HL-60 (cell line): ENCODE measurements at regions not wholly inside any gene's neighbourhood (a gene's known extent, or its start where the extent isn't known, plus 50 kb on each side); places are given as distances from the start of the nearest gene placed in this dataset.
"Not testable (repeated sequence)": the region's sequence is repeated elsewhere in the genome, so short reads cannot be mapped to it uniquely, and the experiment has no call there.

Experiments used
- DNase-seq, 2 experiments: peaks; one replicate each; pipeline ENCODE4 v3.0.0-alpha.2; 2010 to 2020; ENCODE audit warnings: low read depth in 1 of 2, low spot score in 1 of 2
- H3K27ac ChIP-seq: fragments of 250-450 bp; sonication (Bioruptor Pico); replicated peaks from 2 replicates; pipeline ENCODE4 v1.5.1; 2020; ENCODE audit warnings: mild to moderate bottlenecking, moderate library complexity
- H3K27me3 ChIP-seq: fragments of 250-450 bp; sonication (Bioruptor Pico); 2 replicates; pipeline ENCODE4 v1.5.1; 2021; ENCODE audit warnings: mild to moderate bottlenecking, moderate library complexity; ENCODE audit not compliant: insufficient read depth, poor library complexity, severe bottlenecking
- H3K4me3 ChIP-seq: replicated peaks from 2 replicates; pipeline ENCODE4 v1.5.1; 2011; ENCODE audit warnings: mild to moderate bottlenecking, control low read depth, low read length; ENCODE audit not compliant: insufficient read depth
- GABPA ChIP-seq: IDR thresholded peaks from 2 replicates; pipeline ENCODE4 v1.6.1; 2012; ENCODE audit warnings: low read depth
- POLR2AphosphoS5 ChIP-seq: IDR thresholded peaks from 2 replicates; pipeline ENCODE4 v1.6.1; 2012; ENCODE audit warnings: low read depth
- SPI1 ChIP-seq: IDR thresholded peaks from 2 replicates; pipeline ENCODE4 v1.6.1; 2012; ENCODE audit warnings: low read depth, mild to moderate bottlenecking, borderline replicate concordance
- TF ChIP-seq, protein P1 (sequence below): IDR thresholded peaks from 2 replicates; pipeline ENCODE4 v1.6.1; 2012; ENCODE audit warnings: low read depth; ENCODE audit not compliant: insufficient replicate concordance
- TF ChIP-seq, protein P2 (sequence below): IDR thresholded peaks from one replicate; pipeline ENCODE4 v1.5.1; 2011; ENCODE audit warnings: low read length, control low read depth, inconsistent platforms; ENCODE audit not compliant: insufficient read depth

DNA sequence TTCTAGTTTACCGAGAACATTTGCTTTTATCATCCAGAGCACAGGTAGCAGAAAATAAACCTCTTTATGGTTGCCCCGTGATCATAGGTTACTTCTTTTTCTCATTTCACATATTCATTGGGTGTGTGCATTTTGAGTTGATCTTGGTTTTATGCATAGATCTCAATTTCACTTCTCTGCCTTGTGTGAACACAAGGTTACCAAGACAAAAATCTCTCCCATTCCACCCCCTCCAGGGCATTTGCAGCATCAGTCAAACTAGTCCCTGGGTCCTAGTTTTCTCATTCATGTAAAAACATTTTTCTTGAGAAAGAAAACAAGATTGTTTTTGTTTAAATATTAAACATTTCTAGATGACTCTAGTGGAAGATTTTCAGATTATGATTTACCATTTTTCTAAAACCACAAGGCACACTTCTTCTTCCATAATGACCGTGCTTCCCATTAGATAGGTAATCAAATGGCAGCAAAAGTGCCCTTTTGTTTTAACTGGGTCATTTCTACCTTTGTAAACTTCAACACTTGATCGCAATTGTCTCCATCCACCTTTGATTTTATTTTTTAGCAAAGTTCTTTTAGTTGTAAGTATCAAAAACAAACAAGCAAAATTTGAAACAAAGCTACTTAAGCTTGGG lies 526.6 kb upstream of the CADM1 start:
- H3K27ac ChIP-seq, result no peak overlapping the region
- DNase-seq, result no peak
- TF ChIP-seq, protein P1, sequence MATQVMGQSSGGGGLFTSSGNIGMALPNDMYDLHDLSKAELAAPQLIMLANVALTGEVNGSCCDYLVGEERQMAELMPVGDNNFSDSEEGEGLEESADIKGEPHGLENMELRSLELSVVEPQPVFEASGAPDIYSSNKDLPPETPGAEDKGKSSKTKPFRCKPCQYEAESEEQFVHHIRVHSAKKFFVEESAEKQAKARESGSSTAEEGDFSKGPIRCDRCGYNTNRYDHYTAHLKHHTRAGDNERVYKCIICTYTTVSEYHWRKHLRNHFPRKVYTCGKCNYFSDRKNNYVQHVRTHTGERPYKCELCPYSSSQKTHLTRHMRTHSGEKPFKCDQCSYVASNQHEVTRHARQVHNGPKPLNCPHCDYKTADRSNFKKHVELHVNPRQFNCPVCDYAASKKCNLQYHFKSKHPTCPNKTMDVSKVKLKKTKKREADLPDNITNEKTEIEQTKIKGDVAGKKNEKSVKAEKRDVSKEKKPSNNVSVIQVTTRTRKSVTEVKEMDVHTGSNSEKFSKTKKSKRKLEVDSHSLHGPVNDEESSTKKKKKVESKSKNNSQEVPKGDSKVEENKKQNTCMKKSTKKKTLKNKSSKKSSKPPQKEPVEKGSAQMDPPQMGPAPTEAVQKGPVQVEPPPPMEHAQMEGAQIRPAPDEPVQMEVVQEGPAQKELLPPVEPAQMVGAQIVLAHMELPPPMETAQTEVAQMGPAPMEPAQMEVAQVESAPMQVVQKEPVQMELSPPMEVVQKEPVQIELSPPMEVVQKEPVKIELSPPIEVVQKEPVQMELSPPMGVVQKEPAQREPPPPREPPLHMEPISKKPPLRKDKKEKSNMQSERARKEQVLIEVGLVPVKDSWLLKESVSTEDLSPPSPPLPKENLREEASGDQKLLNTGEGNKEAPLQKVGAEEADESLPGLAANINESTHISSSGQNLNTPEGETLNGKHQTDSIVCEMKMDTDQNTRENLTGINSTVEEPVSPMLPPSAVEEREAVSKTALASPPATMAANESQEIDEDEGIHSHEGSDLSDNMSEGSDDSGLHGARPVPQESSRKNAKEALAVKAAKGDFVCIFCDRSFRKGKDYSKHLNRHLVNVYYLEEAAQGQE, result no peak
- TF ChIP-seq POLR2AphosphoS5, result no peak
- TF ChIP-seq, protein P2, sequence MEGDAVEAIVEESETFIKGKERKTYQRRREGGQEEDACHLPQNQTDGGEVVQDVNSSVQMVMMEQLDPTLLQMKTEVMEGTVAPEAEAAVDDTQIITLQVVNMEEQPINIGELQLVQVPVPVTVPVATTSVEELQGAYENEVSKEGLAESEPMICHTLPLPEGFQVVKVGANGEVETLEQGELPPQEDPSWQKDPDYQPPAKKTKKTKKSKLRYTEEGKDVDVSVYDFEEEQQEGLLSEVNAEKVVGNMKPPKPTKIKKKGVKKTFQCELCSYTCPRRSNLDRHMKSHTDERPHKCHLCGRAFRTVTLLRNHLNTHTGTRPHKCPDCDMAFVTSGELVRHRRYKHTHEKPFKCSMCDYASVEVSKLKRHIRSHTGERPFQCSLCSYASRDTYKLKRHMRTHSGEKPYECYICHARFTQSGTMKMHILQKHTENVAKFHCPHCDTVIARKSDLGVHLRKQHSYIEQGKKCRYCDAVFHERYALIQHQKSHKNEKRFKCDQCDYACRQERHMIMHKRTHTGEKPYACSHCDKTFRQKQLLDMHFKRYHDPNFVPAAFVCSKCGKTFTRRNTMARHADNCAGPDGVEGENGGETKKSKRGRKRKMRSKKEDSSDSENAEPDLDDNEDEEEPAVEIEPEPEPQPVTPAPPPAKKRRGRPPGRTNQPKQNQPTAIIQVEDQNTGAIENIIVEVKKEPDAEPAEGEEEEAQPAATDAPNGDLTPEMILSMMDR, result no peak
- no peak for TF ChIP-seq SPI1
- H3K4me3 ChIP-seq, result no peak overlapping the region
- H3K27me3 ChIP-seq, result no peaks in the 10 kb centered on the region

DNA sequence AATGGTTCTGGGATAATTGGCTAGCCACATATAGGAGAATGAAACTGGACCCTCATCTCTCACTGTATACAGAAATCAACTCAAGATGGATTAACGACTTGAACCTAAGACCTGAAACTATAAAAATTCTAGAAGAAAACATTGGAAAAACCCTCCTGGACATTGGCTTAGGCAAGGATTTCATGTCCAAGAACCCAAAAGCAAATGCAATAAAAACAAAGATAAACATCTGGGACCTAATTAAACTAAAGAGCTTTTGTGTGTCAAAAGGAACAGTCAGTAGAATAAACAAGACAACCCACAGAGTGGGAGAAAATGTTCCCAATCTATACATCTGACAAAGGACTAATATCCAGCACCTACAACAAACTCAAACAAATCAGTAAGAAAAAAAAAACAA lies 524.3 kb upstream of the CADM1 start:
- not testable (repeated sequence) for H3K4me3 ChIP-seq, H3K27me3 ChIP-seq, H3K27ac ChIP-seq, DNase-seq

DNA sequence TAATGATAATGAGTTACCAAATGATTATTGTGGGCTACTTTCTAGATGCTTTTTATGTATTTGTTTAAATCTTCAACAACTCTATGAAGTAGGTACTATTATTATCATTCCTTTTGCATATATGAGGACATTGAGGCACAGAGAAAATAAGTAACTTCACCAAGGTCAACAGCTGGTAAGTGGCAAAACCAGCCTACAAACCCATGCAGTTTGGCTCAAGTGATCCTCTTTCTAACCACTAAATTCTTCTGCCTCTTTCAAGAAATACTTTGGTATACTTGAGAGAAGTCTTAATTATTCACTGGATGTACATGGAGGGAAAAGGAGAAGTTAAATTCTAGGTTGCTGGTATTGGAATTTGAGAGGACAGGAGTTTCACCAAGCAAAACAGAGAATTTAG lies 495.2 kb upstream of the CADM1 start:
- Histone ChIP-seq H3K27ac (no peak overlapping the region), H3K4me3 (no peak overlapping the region), H3K27me3 (no peaks in the 10 kb centered on the region)
- DNase-seq, result no peak
- no peak for TF ChIP-seq GABPA
- TF ChIP-seq, protein P1, result no peak
- no peak for TF ChIP-seq POLR2AphosphoS5
- TF ChIP-seq, protein P2, result no peak
- no peak for TF ChIP-seq SPI1

DNA sequence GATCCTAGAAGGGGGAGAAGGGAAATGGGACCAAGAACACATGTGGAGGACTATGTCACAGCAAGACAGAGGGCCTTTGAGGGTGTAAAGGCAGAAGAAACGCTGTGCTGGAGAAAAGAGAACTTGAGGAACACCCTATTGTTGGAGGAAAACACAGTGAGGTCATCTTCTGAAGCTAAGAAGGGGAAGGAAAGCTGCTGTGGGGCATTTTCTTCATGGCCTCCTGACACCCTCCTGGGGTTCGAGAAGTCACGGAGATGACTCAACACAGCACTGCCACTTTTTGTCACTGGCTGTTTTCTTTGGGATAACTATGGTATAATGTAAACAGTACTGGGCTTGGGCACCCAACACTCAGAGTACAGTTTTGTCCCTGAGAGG lies 492.6 kb upstream of the CADM1 start:
- no peak overlapping the region for H3K4me3 ChIP-seq
- TF ChIP-seq POLR2AphosphoS5 (no peak), GABPA (no peak), SPI1 (no peak)
- TF ChIP-seq, protein P1, result no peak
- TF ChIP-seq, protein P2, result no peak
- no peak overlapping the region for H3K27ac ChIP-seq
- no peak for DNase-seq
- no peaks in the 10 kb centered on the region for H3K27me3 ChIP-seq
